HG03558 (cell line): ENCODE measurements at regions not wholly inside any gene's neighbourhood (a gene's known extent, or its start where the extent isn't known, plus 50 kb on each side); places are given as distances from the start of the nearest gene placed in this dataset.

Experiments used
- ATAC-seq: cut with Tn5 transposase; IDR thresholded peaks from one replicate; pipeline ENCODE4 v1.9.1; 2021; ENCODE audit warnings: moderate number of reproducible peaks; ENCODE audit not compliant: unreplicated experiment; ENCODE audit errors: extremely low read depth

DNA sequence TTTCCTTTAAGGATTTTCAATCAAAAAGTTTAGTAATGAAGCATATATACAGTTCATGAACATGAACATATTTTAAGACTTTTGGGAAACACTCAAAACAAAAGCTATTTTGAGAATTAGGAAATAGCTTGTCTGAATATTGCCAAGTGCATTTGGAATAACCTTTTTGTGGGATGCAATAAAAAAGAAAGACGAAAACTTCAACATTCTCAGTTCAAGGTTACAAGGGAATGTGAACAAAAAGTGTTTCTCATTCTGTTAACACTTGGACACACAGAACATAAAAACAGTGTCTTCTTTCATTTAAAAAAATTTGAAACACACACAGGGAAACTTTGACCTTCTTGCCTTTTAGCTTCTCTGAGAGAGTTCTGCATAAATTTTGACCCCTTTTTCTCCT lies 72.7 kb upstream of the TCF21 start:
- ATAC-seq: no peak

DNA sequence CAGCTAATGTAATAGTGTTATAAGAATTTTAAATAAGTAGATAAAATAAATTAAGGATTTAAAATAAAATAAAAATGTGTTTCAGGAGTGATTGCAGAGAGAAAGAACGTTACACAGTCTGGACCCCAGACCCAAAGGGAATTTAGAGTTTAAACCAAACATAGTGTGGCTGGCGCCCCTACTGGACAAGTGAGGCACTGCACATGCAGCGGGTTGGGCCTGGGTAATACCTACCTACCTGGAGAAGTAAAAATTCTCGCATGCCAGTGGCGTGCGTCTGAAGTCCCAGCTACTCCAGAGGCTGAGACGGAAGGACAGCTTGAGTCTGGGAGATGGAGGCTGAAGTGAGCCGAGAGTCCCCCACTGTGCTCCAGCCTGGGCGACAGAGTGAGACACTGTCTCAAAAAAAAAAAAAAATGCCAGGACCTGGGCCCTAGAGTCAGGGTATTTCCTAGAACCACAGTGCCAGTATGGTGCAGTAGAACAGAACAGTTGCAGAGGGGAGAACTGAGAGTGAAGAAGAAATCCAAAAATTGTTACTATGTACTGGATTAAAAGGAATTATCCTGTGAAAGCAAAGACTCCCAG lies 71.4 kb upstream of the TCF21 start:
- ATAC-seq: no peak

- no peak for ATAC-seq
Observed at GRCh38 chr6:133818320-133818719, 70.6 kb upstream of the TCF21 start.

DNA sequence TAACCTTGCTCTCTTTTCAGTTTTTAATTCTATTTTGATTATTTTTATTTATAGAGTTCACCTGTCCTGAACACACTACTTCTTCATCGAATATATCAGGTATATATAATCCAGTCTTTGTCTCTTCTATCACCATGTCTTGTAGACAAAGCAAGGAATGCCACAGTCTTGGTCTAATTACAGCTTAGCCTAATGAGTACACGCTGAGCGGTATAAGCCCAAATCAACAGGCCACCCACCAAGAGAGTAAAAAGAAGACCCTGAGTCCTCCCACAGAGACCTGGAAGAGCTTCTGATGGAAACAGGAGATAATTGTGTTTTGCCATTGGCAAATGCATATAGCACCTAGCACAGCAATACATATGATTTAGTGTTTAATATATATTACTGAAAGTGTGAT lies 68.7 kb upstream of the TCF21 start:
- ATAC-seq: no peak

DNA sequence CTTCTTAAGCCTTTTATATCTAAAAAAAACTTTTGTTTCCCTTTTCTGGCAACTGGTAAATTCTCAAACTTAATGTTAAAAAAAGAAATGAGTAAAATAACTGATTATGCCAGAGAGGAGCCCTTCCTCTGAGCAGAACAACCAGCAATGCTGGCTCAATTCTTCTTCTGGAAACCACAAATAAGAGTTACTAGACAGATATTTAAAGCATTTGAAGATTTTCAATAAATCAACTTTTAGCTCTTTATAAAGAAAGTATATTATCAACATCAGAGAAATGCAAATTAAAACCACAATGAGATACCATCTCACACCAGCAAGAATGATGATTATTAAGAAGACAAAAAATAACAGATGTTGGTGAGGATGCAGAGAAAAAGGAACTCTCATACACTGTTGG lies 61.1 kb upstream of the TCF21 start:
- no peak for ATAC-seq

GRCh38 chr6:133833949-133834359 lies 55.0 kb upstream of the TCF21 start:
- no peak for ATAC-seq

- ATAC-seq: no peak
Observed at GRCh38 chr6:133834472-133835170, 54.3 kb upstream of the TCF21 start.

GRCh38 chr6:133835901-133836300 lies 53.0 kb upstream of the TCF21 start:
- no peak for ATAC-seq

- no peak for ATAC-seq
Observed at GRCh38 chr6:133837801-133838349, 51.0 kb upstream of the TCF21 start.
